CD4-positive, alpha-beta T cell (primary cell): ENCODE measurements at regions not wholly inside any gene's neighbourhood (a gene's known extent, or its start where the extent isn't known, plus 50 kb on each side); places are given as distances from the start of the nearest gene placed in this dataset.
"Not testable (repeated sequence)": the region's sequence is repeated elsewhere in the genome, so short reads cannot be mapped to it uniquely, and the experiment has no call there.

Experiments used
- ATAC-seq: fragments of 200-7000 bp; cut with Tn5 transposase; one replicate; pipeline ENCODE4 v1.10.0; 2022; ENCODE audit warnings: mild to moderate bottlenecking; ENCODE audit not compliant: poor library complexity
- CTCF ChIA-PET: fragments of 350-600 bp; sonication (Branson Sonifier 250); formaldehyde crosslinking; loops from one replicate; lab custom pipeline; 2021; ENCODE audit warnings: antibody characterized with exemption, inconsistent platforms; lab: Charles Lee
- POLR2A ChIA-PET: fragments of 350-600 bp; sonication (Branson Sonifier 250); formaldehyde crosslinking; loops from one replicate; lab custom pipeline; 2021; ENCODE audit warnings: antibody characterized with exemption, inconsistent platforms; lab: Charles Lee
- DNase-seq, 14 experiments: peaks; one replicate each; pipeline ENCODE4 v3.0.0-alpha.2; 2013 to 2020; ENCODE audit warnings: mixed read lengths in 2 of 14
- H3K27ac ChIP-seq, 2 donors: one replicate each; pipeline versions ENCODE4 v1.5.1 to v1.7.0; 2013; ENCODE audit warnings: low read length in 2 of 2, low read depth in 1 of 2, mild to moderate bottlenecking in 1 of 2
- H3K27me3 ChIP-seq, 2 experiments: 1 replicate in 1 of 2; 2 replicates in 1 of 2; pipeline versions ENCODE4 v1.6.1 to v1.7.0; 2013; ENCODE audit warnings: low read length in 2 of 2, control low read depth in 1 of 2, mild to moderate bottlenecking in 1 of 2, moderate library complexity in 1 of 2; ENCODE audit not compliant: insufficient read depth in 2 of 2, control insufficient read depth in 1 of 2
- H3K36me3 ChIP-seq: one replicate; pipeline ENCODE4 v1.6.1; 2013; ENCODE audit warnings: low read length, control low read depth; ENCODE audit not compliant: insufficient read depth
- H3K4me1 ChIP-seq: one replicate; pipeline ENCODE4 v1.6.1; 2013; ENCODE audit warnings: low read length, control low read depth; ENCODE audit not compliant: insufficient read depth
- H3K4me3 ChIP-seq: one replicate; pipeline ENCODE4 v1.5.1; 2013; ENCODE audit warnings: mild to moderate bottlenecking, low read length, moderate library complexity
- H3K9me3 ChIP-seq, 2 experiments: 1 replicate in 1 of 2; 2 replicates in 1 of 2; pipeline versions ENCODE4 v1.6.1 to v1.7.0; 2013; ENCODE audit warnings: low read length in 2 of 2, mild to moderate bottlenecking in 2 of 2, control low read depth in 1 of 2, moderate library complexity in 1 of 2; ENCODE audit not compliant: control insufficient read depth in 1 of 2, insufficient read depth in 1 of 2
- H3K27ac Mint-ChIP-seq: one replicate; pipeline ENCODE4 v1.8.0; 2020; ENCODE audit warnings: mixed read lengths
- H3K27me3 Mint-ChIP-seq: one replicate; pipeline ENCODE4 v1.8.0; 2021; ENCODE audit warnings: mixed read lengths
- H3K36me3 Mint-ChIP-seq: one replicate; pipeline ENCODE4 v1.8.0; 2021; ENCODE audit warnings: low read depth, mixed read lengths
- H3K4me1 Mint-ChIP-seq: one replicate; pipeline ENCODE4 v1.8.0; 2021; ENCODE audit warnings: low read depth, mixed read lengths
- H3K4me3 Mint-ChIP-seq: one replicate; pipeline ENCODE4 v1.8.0; 2020; ENCODE audit warnings: mild to moderate bottlenecking, mixed read lengths
- H3K9me3 Mint-ChIP-seq: one replicate; pipeline ENCODE4 v1.8.0; 2020; ENCODE audit warnings: mixed read lengths
- intact Hi-C, 2 experiments: fragments of 100-400 bp; cut with DNase I in 1 of 2; cut with micrococcal nuclease in 1 of 2; formaldehyde crosslinking; loops; one replicate each; pipeline versions ENCODE4 v1.15.1 to v1.9.0; 2023 to 2025; cut with DNase I, micrococcal nuclease
- TF ChIP-seq, protein P1 (sequence below): fragments of 200-600 bp; IDR thresholded peaks from one replicate; pipeline ENCODE4 v1.8.0; 2022; ENCODE audit warnings: antibody characterized with exemption, mild to moderate bottlenecking

DNA sequence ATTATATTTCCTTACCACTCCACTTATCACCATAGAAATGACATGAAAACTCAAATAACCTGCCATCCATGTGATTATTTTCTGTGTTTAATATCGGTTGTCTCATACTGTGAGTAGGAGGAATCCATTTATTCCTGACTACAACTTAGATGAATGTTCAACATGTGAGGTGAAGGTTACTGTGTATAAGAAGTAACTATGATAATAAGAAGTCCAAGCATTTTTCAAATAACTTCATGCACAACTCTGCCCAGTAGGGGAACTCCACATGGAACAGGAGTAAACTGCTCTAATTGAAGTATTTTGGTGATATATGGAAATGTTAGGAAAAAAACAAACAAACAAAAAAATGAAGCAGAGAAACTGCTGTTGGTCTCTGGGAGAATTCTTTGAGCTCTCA is 447.5 kb upstream of the GRIN3A start:
- Mint-ChIP-seq H3K36me3 (no peaks in the 10 kb centered on the region), H3K4me3 (no peak overlapping the region), H3K27me3 (no peaks in the 10 kb centered on the region), H3K4me1 (no peaks in the 10 kb centered on the region), H3K9me3 (peaks cover 5% of the 10 kb centered on the region), H3K27ac (no peak overlapping the region)
- Histone ChIP-seq H3K27me3 (no peaks in the 10 kb centered on the region), H3K4me1 (no peaks in the 10 kb centered on the region), H3K27ac (no peak overlapping the region), H3K9me3 (peaks cover 0 to 5% of the 10 kb centered on the region in 2 experiments), H3K36me3 (no peaks in the 10 kb centered on the region), H3K4me3 (no peak overlapping the region)
- intact Hi-C loops = loop anchor here in 1 of 2 experiments (1.0 kb wide), 1 partner anchor 27 kb away; no protein-coding TSS in a partner anchor
- ChIA-PET POLR2A (no interaction called here), CTCF (no interaction called here)
- no peak for DNase-seq
- TF ChIP-seq, protein P1, sequence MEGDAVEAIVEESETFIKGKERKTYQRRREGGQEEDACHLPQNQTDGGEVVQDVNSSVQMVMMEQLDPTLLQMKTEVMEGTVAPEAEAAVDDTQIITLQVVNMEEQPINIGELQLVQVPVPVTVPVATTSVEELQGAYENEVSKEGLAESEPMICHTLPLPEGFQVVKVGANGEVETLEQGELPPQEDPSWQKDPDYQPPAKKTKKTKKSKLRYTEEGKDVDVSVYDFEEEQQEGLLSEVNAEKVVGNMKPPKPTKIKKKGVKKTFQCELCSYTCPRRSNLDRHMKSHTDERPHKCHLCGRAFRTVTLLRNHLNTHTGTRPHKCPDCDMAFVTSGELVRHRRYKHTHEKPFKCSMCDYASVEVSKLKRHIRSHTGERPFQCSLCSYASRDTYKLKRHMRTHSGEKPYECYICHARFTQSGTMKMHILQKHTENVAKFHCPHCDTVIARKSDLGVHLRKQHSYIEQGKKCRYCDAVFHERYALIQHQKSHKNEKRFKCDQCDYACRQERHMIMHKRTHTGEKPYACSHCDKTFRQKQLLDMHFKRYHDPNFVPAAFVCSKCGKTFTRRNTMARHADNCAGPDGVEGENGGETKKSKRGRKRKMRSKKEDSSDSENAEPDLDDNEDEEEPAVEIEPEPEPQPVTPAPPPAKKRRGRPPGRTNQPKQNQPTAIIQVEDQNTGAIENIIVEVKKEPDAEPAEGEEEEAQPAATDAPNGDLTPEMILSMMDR = no peak
- ATAC-seq = no peak

GRCh38 chr9:102185371-102185770 is 446.9 kb upstream of the GRIN3A start:
- Mint-ChIP-seq H3K4me3 (no peak overlapping the region), H3K27ac (no peak overlapping the region), H3K4me1 (no peaks in the 10 kb centered on the region), H3K27me3 (no peaks in the 10 kb centered on the region), H3K9me3 (peaks cover 6% of the 10 kb centered on the region), H3K36me3 (no peaks in the 10 kb centered on the region)
- ATAC-seq (no peak), DNase-seq (no peak)
- peaks cover 0 to 5% of the 10 kb centered on the region in 2 experiments for H3K9me3 ChIP-seq
- intact Hi-C loops = loop anchor here in 1 of 2 experiments (1.0 kb wide), 1 partner anchor 28 kb away; no protein-coding TSS in a partner anchor
- TF ChIP-seq, protein P1 = no peak
- no peak overlapping the region for H3K27ac ChIP-seq
- ChIA-PET CTCF (no interaction called here), POLR2A (no interaction called here)
- H3K4me3 ChIP-seq = no peak overlapping the region
- H3K36me3 ChIP-seq = no peaks in the 10 kb centered on the region
- H3K27me3 ChIP-seq = no peaks in the 10 kb centered on the region
- H3K4me1 ChIP-seq = no peaks in the 10 kb centered on the region

- Mint-ChIP-seq H3K4me3 (no peak overlapping the region), H3K27me3 (no peaks in the 10 kb centered on the region), H3K27ac (no peak overlapping the region), H3K4me1 (no peaks in the 10 kb centered on the region), H3K36me3 (no peaks in the 10 kb centered on the region), H3K9me3 (peaks cover 23% of the 10 kb centered on the region)
- DNase-seq (no peak), ATAC-seq (no peak)
- H3K4me1 ChIP-seq = no peaks in the 10 kb centered on the region
- TF ChIP-seq, protein P1 = no peak
- intact Hi-C loops = no loop called here
- H3K27ac ChIP-seq = no peak overlapping the region
- no peak overlapping the region for H3K4me3 ChIP-seq
- ChIA-PET POLR2A (no interaction called here), CTCF (no interaction called here)
- H3K9me3 ChIP-seq = peaks cover 0 to 10% of the 10 kb centered on the region in 2 experiments
- H3K27me3 ChIP-seq = no peaks in the 10 kb centered on the region
- H3K36me3 ChIP-seq = no peaks in the 10 kb centered on the region
Measured at GRCh38 chr9:102178811-102179210, 440.4 kb upstream of the GRIN3A start.

GRCh38 chr9:102174202-102174601 is 435.8 kb upstream of the GRIN3A start:
- H3K4me1 Mint-ChIP-seq, H3K4me1 ChIP-seq, CTCF ChIA-PET, H3K27me3 Mint-ChIP-seq, H3K27ac Mint-ChIP-seq, H3K27ac ChIP-seq, H3K36me3 Mint-ChIP-seq, intact Hi-C loops, H3K9me3 ChIP-seq, H3K4me3 Mint-ChIP-seq, DNase-seq, H3K4me3 ChIP-seq, H3K27me3 ChIP-seq, POLR2A ChIA-PET, H3K36me3 ChIP-seq, ATAC-seq: not testable (repeated sequence)
- peaks cover 20% of the 10 kb centered on the region for H3K9me3 Mint-ChIP-seq
